CD14-positive monocyte (primary cell): ENCODE measurements at regions not wholly inside any gene's neighbourhood (a gene's known extent, or its start where the extent isn't known, plus 50 kb on each side); places are given as distances from the start of the nearest gene placed in this dataset.

Experiments used
- DNase-seq, 3 donors: peaks; one replicate each; pipeline ENCODE4 v3.0.0-alpha.2; 2011 to 2022
- H2AFZ ChIP-seq: 2 replicates; pipeline ENCODE4 v1.6.0; 2012; ENCODE audit warnings: mild to moderate bottlenecking, low read depth, low read length, inconsistent platforms; ENCODE audit not compliant: insufficient read depth, poor library complexity, severe bottlenecking
- H3K27ac ChIP-seq, 2 donors: 1 replicate in 1 of 2; 2 replicates in 1 of 2; pipeline ENCODE4 v1.5.1; 2012 to 2013; ENCODE audit warnings: low read length in 2 of 2, control low read depth in 1 of 2, inconsistent platforms in 1 of 2, low read depth in 1 of 2, mild to moderate bottlenecking in 1 of 2
- H3K27me3 ChIP-seq, 2 donors: one replicate each; pipeline versions ENCODE4 v1.6.0 to v1.6.1; 2011 to 2013; ENCODE audit warnings: low read length in 2 of 2; ENCODE audit not compliant: control insufficient read depth in 2 of 2, insufficient read depth in 2 of 2
- H3K36me3 ChIP-seq, 2 donors: replicated peaks in 1 of 2; 1 replicate in 1 of 2; 2 replicates in 1 of 2; pipeline versions ENCODE4 v1.5.1 to v1.6.1; 2012 to 2013; ENCODE audit warnings: low read length in 2 of 2, control low read depth in 1 of 2, inconsistent platforms in 1 of 2, mild to moderate bottlenecking in 1 of 2; ENCODE audit not compliant: insufficient read depth in 2 of 2, control insufficient read depth in 1 of 2
- H3K4me1 ChIP-seq, 2 donors: 1 replicate in 1 of 2; 2 replicates in 1 of 2; pipeline versions ENCODE4 v1.5.1 to v1.6.1; 2012 to 2013; ENCODE audit warnings: low read length in 2 of 2, control low read depth in 1 of 2, inconsistent platforms in 1 of 2, mild to moderate bottlenecking in 1 of 2, moderate library complexity in 1 of 2; ENCODE audit not compliant: insufficient read depth in 2 of 2, control insufficient read depth in 1 of 2
- H3K4me2 ChIP-seq: replicated peaks from 2 replicates; pipeline ENCODE3; 2012; ENCODE audit warnings: low read length, moderate library complexity, mild to moderate bottlenecking; ENCODE audit not compliant: poor library complexity, severe bottlenecking; ENCODE audit errors: extremely low read depth
- H3K4me3 ChIP-seq, 3 experiments: fragments of 200-600 bp in 1 of 3; sonication (generic) in 1 of 3; replicated peaks in 1 of 3; 1 replicate in 2 of 3; 2 replicates in 1 of 3; pipeline ENCODE4 v1.5.1; 2011 to 2013; ENCODE audit warnings: low read length in 3 of 3, mild to moderate bottlenecking in 3 of 3, control low read depth in 2 of 3, low read depth in 2 of 3, inconsistent platforms in 1 of 3, moderate library complexity in 1 of 3
- H3K79me2 ChIP-seq: 2 replicates; pipeline ENCODE4 v1.6.0; 2012; ENCODE audit warnings: mild to moderate bottlenecking, control low read depth, inconsistent platforms, low read length, moderate library complexity; ENCODE audit not compliant: insufficient read depth
- H3K9ac ChIP-seq: 2 replicates; pipeline ENCODE4 v1.6.0; 2017; ENCODE audit warnings: low read length, mild to moderate bottlenecking; ENCODE audit not compliant: insufficient read depth, poor library complexity, severe bottlenecking
- H3K9me3 ChIP-seq, 2 donors: replicated peaks in 1 of 2; 1 replicate in 1 of 2; 2 replicates in 1 of 2; pipeline versions ENCODE4 v1.5.1 to v1.6.1; 2012 to 2013; ENCODE audit warnings: low read length in 2 of 2, control low read depth in 1 of 2; ENCODE audit not compliant: control insufficient read depth in 1 of 2, insufficient read depth in 1 of 2
- H4K20me1 ChIP-seq: 2 replicates; pipeline ENCODE4 v1.6.0; 2012; ENCODE audit warnings: mild to moderate bottlenecking, low read length, control low read depth, moderate library complexity; ENCODE audit not compliant: insufficient read depth
- H3K27ac Mint-ChIP-seq, 7 donors: one replicate each; pipeline ENCODE4 v1.8.0; 2020; ENCODE audit warnings: mild to moderate bottlenecking in 7 of 7, mixed read lengths in 7 of 7, moderate library complexity in 6 of 7, inconsistent platforms in 2 of 7
- H3K27me3 Mint-ChIP-seq, 3 donors: one replicate each; pipeline ENCODE4 v1.8.0; 2021 to 2022; ENCODE audit warnings: low read depth in 3 of 3, mild to moderate bottlenecking in 3 of 3, mixed read lengths in 3 of 3, moderate library complexity in 3 of 3, inconsistent platforms in 1 of 3
- H3K36me3 Mint-ChIP-seq, 2 donors: one replicate each; pipeline ENCODE4 v1.8.0; 2020; ENCODE audit warnings: mixed read lengths in 2 of 2, inconsistent platforms in 1 of 2, mild to moderate bottlenecking in 1 of 2
- H3K4me1 Mint-ChIP-seq: one replicate; pipeline ENCODE4 v1.8.0; 2020; ENCODE audit warnings: mild to moderate bottlenecking, mixed read lengths
- H3K4me3 Mint-ChIP-seq, 2 donors: one replicate each; pipeline ENCODE4 v1.8.0; 2020; ENCODE audit warnings: mild to moderate bottlenecking in 2 of 2, mixed read lengths in 2 of 2, moderate library complexity in 1 of 2
- H3K9me3 Mint-ChIP-seq, 7 donors: one replicate each; pipeline ENCODE4 v1.8.0; 2020 to 2022; ENCODE audit warnings: mixed read lengths in 7 of 7, mild to moderate bottlenecking in 6 of 7, moderate library complexity in 6 of 7, inconsistent platforms in 2 of 7
- CTCF ChIP-seq: fragments of 200-600 bp; IDR thresholded peaks from one replicate; pipeline ENCODE4 v1.8.0; 2022; ENCODE audit warnings: antibody characterized with exemption, mild to moderate bottlenecking
- WGBS: methylation state at CpG from one replicate; pipeline ENCODE4 v1.1.5; 2013; ENCODE audit warnings: missing lambda C conversion rate; ENCODE audit not compliant: insufficient coverage; 5-methylcytosine and 5-hydroxymethylcytosine counted together
- intact Hi-C, 2 donors: fragments of 100-400 bp; cut with micrococcal nuclease; formaldehyde crosslinking; loops; one replicate each; pipeline versions ENCODE4 v1.15.0 to v1.15.1; 2023

DNA sequence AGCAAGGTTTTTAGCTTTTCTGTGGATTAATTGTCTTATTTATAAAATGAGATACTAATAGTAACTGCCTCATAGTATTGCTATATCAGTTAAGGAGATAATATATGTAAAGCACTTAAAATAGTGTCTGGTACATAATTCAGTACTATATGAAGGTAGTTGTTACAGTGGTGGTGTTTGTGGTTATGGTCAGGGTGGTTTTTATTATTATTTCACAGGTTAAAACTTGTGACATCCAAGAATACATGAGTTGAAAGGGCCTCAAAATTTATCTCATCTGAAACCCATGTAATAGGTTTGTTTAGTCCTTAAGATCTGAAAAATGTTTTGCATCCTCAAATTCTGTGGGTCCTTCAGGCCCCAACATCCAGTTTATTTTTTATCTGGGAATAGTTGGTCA, 369.5 kb upstream of the LRATD1 start:
- no peak for TF ChIP-seq CTCF
- Histone ChIP-seq H3K9ac (no peak overlapping the region), H3K27ac (no peak overlapping the region), H4K20me1 (no peaks in the 10 kb centered on the region), H3K36me3 (no peaks in the 10 kb centered on the region), H3K4me3 (no peak overlapping the region), H3K79me2 (no peaks in the 10 kb centered on the region), H3K9me3 (peaks cover 0 to 3% of the 10 kb centered on the region in 2 donors), H2AFZ (no peak overlapping the region), H3K4me1 (no peaks in the 10 kb centered on the region), H3K4me2 (no peak overlapping the region), H3K27me3 (no peaks in the 10 kb centered on the region)
- no peak overlapping the region for H3K27ac Mint-ChIP-seq
- intact Hi-C loops = no loop called here
- H3K36me3 Mint-ChIP-seq = no peaks in the 10 kb centered on the region
- H3K4me1 Mint-ChIP-seq = no peaks in the 10 kb centered on the region
- no peak for DNase-seq
- H3K4me3 Mint-ChIP-seq = no peak overlapping the region
- H3K9me3 Mint-ChIP-seq = peaks cover 0 to 8% (median 2%) of the 10 kb centered on the region in 7 donors
- H3K27me3 Mint-ChIP-seq = no peaks in the 10 kb centered on the region

DNA sequence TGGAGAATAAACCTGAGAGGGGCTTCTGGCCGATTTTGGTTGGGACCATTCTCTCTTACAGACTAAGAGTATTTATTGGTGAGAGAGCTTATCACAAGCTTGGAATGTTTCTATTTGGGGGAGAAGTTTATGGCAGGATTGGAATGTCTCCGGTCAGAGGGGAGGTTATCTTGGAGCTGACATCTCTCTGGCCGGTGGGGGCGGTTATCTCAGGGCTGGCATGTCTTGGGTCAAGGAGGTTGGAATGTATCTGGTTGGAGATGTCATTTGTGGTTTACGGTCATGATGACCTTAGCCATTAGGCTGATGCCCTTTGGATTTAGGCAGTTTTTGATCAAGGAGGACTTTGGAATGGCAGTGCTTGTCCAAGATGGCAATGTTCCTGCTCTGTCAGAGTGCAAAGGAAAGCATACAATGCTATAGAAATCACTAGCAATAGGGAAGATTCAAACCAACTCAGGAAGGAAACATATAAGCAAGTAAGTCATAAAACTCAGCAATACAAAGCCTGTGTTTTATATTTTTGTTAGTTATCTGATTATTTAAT, 362.4 kb upstream of the LRATD1 start:
- no peak overlapping the region for H3K27ac Mint-ChIP-seq
- no peak for DNase-seq
- H2AFZ ChIP-seq = no peak overlapping the region
- H3K4me3 Mint-ChIP-seq = no peak overlapping the region
- no peaks in the 10 kb centered on the region for H3K4me1 Mint-ChIP-seq
- no peaks in the 10 kb centered on the region for H3K27me3 Mint-ChIP-seq
- intact Hi-C loops = no loop called here
- H3K27ac ChIP-seq = no peak overlapping the region
- no peaks in the 10 kb centered on the region for H3K79me2 ChIP-seq
- H3K9me3 Mint-ChIP-seq = peaks cover 3 to 10% (median 6%) of the 10 kb centered on the region in 7 donors
- no peaks in the 10 kb centered on the region for H3K36me3 ChIP-seq
- H3K4me3 ChIP-seq = no peak overlapping the region
- no peaks in the 10 kb centered on the region for H3K27me3 ChIP-seq
- no peaks in the 10 kb centered on the region for H3K4me1 ChIP-seq
- WGBS = 92% methylated on average over 4 of the region's 5 CpGs
- H3K4me2 ChIP-seq = no peak overlapping the region
- peaks cover 6 to 14% of the 10 kb centered on the region in 2 donors for H3K9me3 ChIP-seq
- H3K36me3 Mint-ChIP-seq = no peaks in the 10 kb centered on the region
- H4K20me1 ChIP-seq = no peaks in the 10 kb centered on the region
- TF ChIP-seq CTCF = no peak
- H3K9ac ChIP-seq = no peak overlapping the region
